RPMI7951 (cell line): ENCODE measurements at regions not wholly inside any gene's neighbourhood (a gene's known extent, or its start where the extent isn't known, plus 50 kb on each side); places are given as distances from the start of the nearest gene placed in this dataset.
A peak's percentile ranks its signal among the peaks of the same experiment; 100 is the strongest.
"Not testable (repeated sequence)": the region's sequence is repeated elsewhere in the genome, so short reads cannot be mapped to it uniquely, and the experiment has no call there.

Source experiments
- DNase-seq: peaks from one replicate; pipeline ENCODE4 v3.0.0-alpha.2; 2012; ENCODE audit warnings: low read depth

GRCh38 chr1:104019675-104020049 is 270.0 kb downstream of the AMY1C start:
- DNase-seq: no peak

DNA sequence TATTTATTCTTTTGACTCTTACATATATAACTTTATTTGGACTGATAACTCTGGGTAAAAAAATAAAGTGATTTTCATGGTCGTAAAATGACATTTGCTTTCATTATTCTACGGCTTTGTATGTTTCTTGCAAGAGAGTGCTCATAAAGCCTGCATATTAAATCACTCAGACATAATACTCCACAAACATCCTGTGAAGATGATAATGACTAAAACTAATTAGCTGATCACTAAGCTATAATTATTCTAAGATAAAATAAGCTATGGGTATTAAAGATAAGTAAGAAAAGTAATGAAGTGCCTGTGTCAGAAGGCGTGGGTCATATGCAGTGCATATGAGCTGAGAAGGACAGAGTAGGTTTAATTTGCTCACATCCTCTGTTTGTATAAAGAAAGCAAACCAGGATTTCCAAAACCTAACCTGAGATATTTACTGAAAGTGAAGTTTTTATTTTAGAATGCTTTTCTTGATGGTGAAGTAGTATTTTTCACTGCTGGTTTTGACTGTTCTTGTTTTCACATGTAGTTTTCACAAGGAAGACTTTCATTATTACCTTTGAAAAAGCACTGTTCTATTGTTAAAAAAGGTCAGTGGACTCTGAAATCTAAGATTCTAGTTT is 278.8 kb downstream of the AMY1C start:
- no peak for DNase-seq

DNA sequence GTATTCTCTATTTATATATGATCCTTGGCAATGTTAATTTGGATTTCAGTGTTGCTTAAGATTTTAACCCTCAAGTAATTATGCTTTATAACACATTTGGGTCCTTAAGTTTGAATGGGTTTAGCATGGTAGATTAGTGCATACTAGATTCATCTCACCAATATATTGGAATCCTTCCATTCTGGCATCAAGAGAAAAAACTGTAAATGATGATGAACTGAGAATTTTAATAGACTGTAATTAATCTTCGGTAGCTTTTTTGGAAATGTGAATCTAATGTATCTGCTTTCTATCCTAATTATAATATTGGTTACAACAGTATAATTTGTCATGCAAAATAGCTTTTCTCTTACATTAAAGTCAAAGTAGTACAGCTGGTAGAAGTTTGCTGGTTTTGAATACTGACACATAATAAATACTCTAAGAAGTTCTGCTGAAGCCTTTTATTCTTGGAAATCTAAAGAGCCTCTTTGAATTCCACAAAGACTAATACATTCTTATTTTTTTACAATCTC is 279.8 kb downstream of the AMY1C start:
- DNase-seq: no peak

- DNase-seq: no peak
Measured at GRCh38 chr1:104056786-104057185, 307.1 kb downstream of the AMY1C start.

DNA sequence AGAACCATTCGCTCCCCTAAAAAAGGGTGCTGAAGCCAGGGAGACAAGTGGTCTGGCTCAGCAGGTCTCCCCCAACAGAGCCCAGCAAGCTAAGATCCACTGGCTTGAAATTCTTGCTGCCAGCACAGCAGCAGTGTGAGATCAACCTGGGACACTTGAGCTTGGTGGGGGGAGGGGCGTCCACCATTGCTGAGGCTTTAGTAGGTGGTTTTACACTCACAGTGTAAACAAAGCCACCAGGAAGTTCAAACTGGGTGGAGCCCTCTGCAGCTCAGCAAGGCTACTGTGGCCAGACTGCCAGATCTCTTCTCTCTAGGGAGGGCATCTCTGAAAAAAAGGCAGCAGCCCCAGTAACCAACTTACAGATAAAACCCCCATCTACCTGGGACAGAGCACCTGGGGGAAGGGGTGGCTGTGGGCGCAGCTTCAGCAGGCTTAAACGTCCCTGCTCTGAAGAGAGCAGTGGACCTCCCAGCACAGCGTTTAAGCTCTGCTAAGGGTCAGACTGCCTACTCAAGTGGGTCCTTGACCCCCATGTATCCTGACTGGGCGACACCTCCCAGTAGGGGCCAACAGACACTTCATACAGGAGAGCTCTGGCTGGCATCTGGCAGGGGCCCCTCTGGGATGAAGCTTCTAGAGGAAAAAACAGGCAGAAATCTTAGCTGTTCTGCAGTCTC is 307.7 kb downstream of the AMY1C start:
- not testable (repeated sequence) for DNase-seq

GRCh38 chr1:104061637-104062036 is 311.9 kb downstream of the AMY1C start:
- not testable (repeated sequence) for DNase-seq

DNA sequence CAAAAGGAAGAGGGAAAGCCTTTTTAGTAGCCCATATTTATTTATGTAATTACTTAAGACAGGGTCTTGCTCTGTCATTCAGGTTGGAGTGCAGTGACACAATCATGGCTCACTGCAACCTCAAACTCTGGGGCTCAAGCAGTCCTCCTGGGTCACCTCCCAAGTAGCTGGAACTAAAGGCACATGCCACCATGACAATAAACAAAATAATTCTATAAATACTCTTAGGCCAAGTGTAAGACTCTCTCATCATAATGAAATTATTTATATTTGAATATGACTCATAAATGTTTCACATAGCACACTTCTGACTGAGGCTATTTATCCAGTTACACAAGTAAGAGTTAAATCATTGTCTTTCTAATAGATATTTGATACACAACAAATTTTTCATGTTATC is 314.7 kb downstream of the AMY1C start:
- DNase-seq: peak; percentile 0

DNA sequence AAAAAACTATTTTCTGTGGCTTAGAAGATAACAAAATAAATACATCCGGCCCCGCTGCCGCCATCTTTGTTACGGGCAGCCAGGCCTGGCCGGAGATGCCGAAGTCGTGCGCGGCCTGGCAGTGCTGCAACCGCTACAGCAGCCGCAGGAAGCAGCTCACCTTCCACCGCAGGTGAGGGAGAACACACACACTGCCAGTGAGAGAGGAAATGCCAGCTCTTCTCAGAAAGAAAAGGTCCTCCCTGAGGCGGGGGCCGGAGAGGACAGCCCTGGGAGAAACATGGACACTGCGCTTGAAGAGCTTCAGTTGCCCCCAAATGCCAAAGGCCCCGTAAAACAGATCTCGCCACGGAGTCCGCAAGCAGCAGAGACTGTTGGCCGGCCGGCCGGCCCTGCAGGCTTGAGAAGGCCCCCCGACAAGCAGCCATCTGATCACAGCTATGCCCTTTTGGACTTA is 323.2 kb downstream of the AMY1C start:
- DNase-seq: no peak

GRCh38 chr1:104073463-104073902 is 323.8 kb downstream of the AMY1C start:
- no peak for DNase-seq

DNA sequence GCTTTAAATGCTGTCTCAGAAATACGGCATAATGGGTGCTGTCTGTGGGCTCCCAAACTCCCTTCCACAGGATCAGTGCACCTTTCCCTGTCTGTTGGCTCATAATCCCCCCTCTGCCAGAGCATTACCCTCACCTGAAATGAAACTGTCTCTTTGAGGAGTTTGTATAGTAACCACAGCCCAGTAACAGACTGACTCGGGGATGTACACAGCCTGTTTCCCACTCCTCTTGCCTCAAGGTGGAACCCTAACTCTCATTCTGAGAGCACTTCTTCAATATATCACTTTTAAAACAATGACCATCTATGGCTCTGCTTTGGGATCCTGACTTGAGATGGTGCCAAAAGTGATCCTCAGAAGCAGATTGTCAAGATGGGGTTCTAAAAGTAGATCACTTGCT is 332.5 kb downstream of the AMY1C start:
- DNase-seq: no peak

GRCh38 chr1:104084380-104084779 is 334.7 kb downstream of the AMY1C start:
- DNase-seq: no peak

- no peak for DNase-seq
Measured at GRCh38 chr1:104092698-104093097, 343.0 kb downstream of the AMY1C start.

DNA sequence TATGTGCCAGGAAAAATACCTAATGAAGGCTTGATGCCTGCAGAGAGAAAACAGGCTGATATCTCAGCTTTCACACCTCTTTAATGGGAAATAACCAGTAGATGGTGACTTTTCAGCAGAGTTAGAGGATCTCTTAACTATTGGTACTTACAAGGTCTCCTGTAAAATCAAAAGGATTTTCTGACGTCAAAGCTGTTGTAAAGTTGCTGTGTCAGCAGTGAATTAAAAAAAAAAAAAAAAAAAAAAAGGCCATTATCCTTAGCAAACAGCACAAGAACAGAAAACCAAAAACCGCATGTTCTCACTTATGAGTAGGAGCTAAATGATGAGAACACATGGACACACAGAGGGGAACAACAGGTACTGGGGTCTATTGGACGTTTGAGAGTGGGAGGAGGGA is 349.1 kb downstream of the AMY1C start:
- no peak for DNase-seq

DNA sequence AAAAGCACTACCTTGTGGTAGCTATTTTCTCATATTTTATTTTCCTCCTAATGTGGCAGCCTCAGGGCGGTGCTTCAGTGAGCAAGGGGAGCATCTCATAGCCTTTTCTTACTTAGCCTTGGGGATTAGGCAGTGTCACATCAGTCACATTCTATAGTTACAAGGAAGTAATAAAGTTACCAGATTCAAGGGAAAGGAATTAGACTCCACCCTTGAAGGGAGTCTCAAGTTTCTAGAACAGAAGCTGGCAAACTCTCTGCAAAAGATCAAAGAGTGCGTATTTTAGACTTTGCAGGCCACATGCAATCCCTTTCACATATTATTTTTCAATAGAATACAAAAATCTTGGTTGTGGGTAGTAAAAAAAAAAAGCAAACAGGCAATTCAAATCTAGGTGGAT is 350.4 kb downstream of the AMY1C start:
- DNase-seq: no peak

DNA sequence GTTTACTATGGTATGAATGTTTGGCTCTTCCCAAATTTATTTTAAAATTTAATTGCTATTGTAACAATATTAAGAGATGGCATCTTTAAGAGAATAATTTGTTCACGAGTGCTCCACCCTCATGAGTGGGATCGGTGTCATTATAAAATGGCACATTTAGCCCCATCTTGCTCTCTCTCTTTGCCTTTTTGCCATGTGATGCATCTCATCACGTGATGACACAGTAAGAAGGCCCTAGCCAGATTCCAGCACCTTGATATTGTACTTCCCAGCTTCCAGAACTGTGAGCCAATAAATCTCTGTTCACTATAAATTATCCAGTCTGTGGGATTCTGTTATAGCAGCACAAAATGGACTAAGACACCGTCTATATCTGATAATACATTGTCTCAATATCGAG is 355.8 kb downstream of the AMY1C start:
- no peak for DNase-seq

DNA sequence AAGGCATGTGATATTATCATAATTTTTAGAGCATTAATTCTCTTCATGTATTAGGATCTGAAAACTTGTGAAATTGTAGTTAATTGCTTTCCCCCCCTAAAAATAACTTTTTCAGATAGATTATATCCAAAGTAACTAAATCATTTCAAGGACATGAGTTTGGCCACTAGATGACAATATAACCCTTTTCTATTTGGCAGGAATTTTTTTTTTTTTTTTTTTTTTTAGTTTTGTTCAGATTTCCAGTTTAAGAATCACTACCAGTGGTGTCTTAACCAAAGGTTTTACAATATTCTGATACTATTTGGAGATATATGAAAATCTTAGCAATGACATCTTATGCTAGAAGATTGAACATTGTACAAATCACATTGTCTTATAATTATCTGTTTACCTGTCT is 370.8 kb downstream of the AMY1C start:
- no peak for DNase-seq

DNA sequence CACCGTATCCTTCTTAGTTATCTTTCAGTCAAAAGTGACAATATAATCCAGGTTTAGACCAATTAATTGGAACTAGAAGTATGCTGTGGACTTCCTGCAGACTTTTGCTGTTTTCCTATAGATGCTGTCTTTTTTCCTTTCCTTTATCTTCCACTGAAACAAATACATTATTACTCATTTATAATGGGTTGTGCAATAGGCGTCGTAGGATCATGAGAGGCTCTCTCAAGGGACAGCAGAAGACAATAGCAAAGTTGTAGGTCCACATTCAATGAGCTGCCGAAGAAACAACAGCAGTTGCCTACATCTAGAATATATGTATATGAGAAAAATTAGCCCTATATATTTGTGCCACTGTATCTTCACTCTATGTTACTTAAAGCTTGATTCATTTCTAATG is 371.6 kb downstream of the AMY1C start:
- no peak for DNase-seq

DNA sequence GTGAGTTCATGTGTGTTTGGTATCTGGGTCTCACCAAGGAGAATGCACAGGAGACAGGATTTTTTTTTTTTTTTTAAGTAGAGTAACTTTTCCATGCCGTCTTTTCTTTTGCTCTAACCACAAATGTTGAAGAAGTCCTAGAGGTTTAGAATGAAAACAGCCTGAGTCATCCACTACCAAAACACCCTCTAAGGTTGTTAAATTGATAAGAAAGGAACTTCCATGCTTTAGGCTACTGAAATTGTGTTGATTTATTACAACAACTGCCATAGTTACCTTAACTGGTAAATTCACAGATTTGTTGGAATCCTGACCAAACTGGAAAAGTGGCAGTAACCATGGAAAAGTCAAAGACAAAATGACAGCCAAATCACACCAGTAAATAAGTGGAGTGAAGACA is 375.6 kb downstream of the AMY1C start:
- DNase-seq: no peak

GRCh38 chr1:104125970-104126369 is 376.3 kb downstream of the AMY1C start:
- DNase-seq: no peak

DNA sequence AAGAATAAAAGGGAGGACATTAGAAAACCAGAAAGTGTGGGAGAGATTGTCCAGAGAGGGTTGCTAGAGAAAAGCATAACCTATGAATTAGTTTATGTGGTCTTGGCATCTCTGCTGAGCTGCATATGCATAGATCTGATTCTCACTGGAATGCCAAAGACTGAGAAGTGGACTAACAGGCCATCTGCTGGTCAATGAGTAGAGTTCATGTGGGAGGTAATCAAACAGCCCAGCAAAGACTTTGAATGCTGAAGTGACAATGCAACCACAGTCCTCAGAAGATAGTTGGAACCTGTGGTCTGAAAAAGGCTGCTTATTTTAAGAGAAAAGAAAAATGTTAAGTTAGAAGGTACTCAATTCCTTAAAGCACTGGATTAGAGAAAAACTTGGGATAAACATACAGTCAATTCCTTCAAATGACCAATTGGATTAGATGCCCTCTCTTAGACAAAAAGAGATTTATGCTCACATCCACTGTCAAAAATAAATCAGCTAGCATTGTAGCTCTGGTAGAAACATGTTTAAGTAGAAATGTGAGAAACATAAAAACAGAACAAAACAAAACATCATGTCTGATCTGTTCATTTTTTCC is 382.8 kb downstream of the AMY1C start:
- no peak for DNase-seq

DNA sequence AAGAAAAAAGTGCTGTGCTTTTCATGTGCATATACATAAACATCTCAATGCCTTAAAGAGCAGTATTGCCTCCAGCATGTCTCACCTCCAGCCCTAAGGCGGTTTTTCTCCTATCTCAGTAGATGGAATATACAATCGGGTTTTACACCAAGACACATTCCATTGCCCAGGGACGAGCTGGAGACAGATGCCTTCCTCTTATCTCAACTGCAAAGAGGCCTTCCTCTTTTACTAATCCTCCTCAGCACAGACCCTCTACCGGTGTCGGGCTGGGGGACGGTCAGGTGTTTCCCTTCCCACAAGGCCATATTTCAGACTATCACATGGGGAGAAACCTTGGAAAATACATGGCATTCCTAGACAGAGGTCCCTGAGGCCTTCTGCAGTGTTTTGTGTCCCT is 385.3 kb downstream of the AMY1C start:
- not testable (repeated sequence) for DNase-seq

- DNase-seq: no peak
Measured at GRCh38 chr1:104136621-104137020, 386.9 kb downstream of the AMY1C start.

DNA sequence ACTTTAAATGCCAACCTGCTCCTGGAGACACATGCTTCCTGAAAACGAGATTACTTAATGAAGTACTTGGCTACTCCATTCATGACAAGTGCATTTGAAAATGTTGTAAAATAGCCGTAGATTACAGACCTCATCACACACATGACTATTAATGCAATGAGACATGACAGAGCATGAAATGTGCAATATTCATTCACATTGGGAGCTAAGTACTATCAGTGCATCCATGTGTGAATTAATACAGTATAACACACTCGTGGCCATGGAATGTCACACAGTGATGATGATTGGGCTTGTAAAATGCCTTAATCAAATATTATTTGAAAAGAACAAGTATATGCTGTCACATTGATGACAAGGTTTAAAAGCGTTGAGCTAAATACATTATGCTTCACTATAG is 407.0 kb downstream of the AMY1C start:
- no peak for DNase-seq
